ENCODE measurements at regions not wholly inside any gene's neighbourhood (a gene's known extent, or its start where the extent isn't known, plus 50 kb on each side); places are given as distances from the start of the nearest gene placed in this dataset.

DNA sequence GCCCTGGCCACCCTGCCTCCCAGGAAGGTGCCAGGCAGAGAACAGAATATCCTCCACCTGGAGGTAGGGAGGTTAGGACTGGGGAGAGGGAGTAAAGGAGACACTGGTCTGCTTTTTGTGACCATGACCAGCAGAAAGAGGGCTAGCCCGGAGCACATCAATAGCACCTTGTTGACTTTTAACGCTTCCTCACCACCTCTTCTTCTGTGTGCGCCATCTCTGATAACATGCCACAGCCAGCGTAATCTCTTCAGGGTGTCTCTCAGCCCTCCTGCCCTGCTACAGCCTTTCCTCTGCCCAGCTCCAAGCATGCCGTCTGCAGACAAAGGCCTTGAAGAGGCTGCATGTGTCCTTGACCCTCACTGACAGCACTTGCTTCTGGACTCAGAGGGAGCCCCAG, 50.9 kb upstream of the GJA5 start:
- no peak for DNase-seq (ENCODE audit: low read depth)

DNA sequence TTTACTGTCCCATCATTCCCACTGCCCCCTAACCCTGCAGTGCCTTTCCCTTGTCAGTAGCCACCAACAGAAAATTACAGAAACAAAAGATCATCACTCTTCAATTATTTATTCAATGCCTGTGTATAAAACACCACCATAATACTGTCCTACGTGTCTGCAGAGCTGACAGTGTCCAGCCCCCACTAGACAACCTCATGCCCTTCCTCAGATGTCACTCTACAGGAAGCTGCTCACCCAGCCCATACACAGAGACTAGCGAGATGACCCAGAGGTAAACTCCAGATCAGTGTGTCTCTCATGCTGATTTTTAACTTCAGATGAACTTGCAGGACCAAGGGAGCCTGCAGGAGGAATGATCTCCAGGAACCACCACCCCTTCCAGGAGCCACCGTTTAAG, 51.3 kb upstream of the GJA5 start:
- DNase-seq (ENCODE audit: low read depth): no peak

DNA sequence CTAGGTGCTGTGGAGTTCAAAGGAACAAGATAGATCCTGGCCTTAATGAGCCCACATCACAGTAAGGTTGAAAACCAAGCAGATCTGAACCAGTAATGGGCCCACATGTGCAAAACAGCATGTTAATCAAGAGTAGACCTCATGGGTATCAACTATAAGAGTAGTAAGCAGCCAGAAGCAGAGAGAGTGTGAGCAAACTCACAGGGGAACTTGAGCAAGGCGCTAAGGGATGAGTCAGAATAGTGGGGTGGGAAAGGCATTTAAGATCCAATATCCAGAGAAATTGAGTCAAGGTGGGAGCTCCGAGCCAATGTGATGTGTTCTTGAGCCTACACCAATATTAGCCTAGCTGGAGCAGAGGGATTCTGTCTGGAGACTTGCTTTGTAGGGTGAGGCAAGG, 52.4 kb upstream of the GJA5 start:
- no peak for DNase-seq (ENCODE audit: low read depth)

DNA sequence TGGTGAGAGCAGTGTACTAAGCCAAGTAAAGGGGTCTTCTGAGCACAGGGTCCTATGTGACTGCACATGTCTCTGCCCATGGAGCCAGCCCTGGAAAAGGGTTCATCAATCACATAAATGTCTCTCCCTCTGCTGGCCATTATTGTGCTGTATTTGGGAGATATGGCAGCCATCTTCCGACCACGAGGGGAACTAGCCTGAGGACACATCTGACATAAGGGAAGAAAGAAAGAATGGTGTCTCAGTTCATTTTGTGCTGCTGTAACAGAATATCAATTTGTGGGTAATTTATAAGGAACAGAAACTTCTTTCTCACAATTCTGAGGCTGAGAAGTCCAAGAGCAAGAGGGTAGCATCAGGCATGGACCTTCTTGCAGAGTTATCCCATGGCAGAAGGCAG, 55.1 kb upstream of the GJA5 start:
- no peak for DNase-seq (ENCODE audit: low read depth)

DNA sequence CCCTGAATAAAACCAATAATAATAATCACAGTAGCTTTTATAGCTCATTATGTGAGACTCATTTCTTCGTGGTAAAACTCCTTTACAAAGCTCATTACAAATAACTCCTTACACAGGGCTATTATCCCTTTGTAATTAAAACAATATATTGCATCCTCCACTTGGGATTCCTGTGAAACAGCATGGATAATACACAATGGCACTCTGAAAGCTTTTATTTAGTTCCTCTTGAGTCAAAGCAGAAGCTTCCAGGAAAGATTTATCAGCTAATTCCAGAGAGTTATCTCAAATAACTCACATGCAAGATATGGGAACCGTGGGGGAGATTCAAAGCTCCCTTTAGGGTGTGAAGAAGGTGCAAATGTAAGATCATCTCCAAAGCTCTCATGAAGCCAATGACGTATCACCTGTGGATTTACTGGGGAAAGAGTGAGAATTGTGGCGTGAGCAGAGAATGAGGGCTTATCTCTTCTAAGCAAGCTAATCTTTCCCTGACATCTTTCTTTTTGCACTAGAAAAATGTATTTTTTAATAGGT, 60.4 kb upstream of the GJA5 start:
- no peak for DNase-seq (ENCODE audit: low read depth)

DNA sequence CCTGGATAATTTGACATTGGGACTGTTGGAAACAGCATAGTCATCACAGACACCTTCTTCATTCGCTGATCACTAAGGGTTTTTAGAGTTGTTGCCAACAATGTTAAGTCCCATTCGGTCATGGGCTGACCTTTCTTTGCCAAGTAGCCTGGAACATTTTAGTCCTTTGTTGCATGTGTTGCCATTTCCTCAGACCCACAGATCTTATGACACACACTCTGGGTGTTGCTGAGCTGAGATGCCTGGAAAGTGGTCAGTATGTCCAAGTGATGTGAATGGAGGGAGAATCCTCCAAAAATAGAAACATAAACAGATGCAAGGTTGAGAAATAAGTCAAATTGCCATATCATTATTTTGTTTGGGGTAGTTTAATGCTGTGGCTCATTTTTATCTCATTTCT, 61.5 kb upstream of the GJA5 start:
- DNase-seq (ENCODE audit: low read depth): no peak

DNA sequence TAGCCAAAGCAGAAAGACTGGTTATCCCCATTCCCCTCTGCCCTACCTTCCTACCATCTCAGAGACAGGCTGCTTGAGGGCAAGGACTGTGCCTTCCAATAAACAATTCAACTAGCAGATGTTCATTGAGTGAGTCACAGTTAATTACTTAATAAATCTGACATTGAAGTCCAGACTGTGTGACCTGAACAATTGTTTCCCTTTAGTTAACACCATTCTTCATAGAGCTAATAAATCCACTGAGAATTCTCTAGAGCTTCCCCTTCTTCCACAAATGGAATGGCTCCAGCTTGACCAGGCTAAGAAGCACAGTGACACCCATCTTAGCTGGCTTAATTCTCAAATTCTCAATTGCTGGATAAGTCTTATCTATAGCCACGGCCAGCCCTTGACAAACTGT, 61.9 kb upstream of the GJA5 start:
- no peak for DNase-seq (ENCODE audit: low read depth)

DNA sequence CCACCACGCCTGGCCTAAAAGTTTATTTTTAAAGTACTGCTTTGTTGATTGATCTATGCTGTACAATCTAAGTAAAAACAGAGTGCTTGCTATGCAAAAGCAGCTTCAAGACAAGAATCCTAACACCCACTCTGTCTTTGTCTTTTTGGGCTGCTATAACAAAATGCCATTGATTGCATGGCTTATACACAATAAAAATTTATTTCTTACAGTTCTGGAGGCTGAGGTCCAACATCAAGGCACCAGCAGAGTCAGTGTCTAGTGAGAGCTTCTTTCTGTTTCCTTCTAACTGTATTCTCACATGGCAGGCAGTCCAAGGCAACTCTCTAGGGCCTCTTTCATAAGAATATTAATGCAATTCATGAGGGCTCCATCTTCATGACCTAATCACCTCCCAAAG, 63.6 kb upstream of the GJA5 start:
- DNase-seq (ENCODE audit: low read depth): no peak

DNA sequence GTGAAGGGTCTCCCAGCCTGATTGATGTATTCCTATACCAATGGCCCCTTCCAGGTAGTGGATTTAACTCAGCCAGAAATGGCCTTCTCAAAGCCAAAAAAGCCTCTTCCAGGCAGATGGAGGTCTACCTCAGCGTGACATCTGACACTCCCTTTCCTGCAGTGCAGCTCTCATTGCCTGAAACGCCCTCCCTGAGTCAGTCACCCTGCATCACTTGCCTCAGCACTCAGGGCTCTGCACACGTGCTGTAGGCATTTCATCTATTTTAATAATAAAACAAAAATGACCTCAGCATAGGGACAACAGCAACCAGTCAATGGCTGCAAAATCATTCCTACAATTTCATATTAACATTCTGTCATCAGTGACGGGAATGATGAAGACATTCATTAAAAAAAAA, 64.4 kb upstream of the GJA5 start:
- DNase-seq (ENCODE audit: low read depth): peak; percentile 11

DNA sequence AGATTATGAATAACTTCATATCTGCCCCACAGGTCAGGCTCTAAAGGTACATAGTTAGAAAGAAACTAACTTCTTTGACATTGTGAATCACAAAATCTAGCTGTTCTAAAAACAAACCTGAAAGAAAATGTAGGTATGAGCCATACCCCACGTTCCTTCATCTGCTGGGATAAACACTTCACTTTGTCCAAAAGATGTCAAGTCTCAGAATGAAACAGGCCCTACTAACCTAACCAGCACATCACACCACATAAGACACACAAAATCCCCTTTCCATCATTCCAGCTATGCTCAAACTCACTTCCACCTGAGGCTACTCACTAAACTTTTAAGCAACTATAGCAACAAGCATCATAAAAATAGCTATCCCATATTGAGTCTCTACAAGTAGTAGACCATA, 65.2 kb upstream of the GJA5 start:
- no peak for DNase-seq (ENCODE audit: low read depth)

DNA sequence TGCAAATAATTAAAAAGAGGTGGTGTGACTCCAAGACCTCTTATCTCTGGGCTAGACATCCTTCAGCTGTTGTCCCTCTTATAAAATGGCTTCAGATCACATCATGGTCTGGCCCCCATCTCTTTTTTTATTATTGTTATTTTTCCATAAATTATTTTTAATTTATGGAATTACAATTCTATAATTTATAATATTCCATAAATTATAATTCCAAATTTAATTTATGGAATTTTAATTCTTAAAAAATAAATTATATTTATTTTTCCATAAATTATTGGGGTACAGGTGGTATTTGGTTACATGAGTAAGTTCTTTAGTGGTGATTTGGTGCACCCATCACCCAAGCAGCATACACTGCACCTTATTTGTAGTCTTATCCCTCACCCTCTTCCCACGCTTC, 65.9 kb upstream of the GJA5 start:
- DNase-seq (ENCODE audit: low read depth): no peak

DNA sequence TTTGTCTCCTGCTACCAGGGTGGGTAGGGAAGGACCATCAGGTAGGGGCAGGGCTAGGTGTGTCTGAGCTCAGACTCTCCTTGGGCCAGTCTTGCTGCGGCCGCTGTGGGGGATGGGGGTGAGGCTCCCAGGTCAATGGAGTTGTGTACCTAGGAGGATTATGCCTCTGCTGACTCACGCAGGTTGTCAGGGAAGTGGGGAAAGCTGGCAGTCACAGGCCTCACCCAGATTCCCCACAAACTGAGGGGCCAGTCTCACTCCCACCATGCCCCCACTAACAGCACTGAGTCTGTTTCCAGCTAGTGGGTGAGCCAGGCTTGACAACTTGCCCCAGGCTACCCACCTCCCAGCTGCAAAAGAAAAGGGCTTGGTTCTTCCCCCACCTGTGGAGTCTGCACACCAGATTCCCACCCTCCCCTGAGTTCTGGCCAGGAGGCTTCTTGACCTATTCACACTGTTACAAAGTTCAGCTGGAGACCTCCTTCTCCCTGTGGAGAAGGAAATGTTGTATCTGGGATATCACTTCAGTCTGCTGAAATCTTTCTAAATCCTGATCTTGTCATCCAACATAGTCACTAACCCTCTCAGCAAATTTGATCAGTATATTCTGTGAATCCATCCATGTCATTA, 69.2 kb upstream of the GJA8 start:
- DNase-seq (ENCODE audit: low read depth): no peak

DNA sequence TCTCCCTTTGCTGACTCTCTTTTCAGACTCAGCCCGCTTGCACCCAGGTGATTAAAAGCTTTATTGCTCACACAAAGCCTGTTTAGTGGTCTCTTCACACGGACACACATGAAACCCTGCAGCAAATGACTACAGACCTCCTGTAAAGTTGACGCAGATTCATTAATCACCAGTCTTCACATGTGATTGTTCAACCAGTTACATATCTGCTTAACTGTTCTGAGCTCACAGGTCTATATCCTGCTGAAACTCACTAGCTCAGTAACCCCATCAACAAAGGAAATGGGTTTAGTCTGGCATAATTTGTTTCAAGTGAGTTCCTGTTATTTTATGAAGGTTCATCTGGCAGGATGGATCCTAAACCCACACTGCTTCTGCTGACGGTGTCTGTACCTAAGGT, 68.4 kb upstream of the GJA8 start:
- DNase-seq (ENCODE audit: low read depth): no peak

DNA sequence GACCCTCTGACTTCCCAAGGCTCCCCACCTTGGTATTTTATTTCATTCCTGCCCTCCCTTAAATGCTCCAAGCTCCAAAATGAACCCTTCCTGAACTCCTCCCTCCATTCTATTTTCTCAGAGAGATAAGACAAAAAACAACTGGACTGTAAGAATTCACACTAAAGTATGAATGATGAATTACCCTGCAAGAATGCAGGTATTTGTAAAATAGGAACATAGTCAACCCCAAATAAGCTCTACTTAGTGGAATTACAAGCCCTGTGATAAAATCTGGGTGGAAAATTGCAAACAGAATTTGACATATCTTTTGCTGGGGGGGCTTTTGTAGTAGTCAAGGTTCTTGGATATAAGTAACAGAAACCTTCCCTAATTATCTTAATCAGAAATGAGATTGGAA, 67.8 kb upstream of the GJA8 start:
- DNase-seq (ENCODE audit: low read depth): no peak

DNA sequence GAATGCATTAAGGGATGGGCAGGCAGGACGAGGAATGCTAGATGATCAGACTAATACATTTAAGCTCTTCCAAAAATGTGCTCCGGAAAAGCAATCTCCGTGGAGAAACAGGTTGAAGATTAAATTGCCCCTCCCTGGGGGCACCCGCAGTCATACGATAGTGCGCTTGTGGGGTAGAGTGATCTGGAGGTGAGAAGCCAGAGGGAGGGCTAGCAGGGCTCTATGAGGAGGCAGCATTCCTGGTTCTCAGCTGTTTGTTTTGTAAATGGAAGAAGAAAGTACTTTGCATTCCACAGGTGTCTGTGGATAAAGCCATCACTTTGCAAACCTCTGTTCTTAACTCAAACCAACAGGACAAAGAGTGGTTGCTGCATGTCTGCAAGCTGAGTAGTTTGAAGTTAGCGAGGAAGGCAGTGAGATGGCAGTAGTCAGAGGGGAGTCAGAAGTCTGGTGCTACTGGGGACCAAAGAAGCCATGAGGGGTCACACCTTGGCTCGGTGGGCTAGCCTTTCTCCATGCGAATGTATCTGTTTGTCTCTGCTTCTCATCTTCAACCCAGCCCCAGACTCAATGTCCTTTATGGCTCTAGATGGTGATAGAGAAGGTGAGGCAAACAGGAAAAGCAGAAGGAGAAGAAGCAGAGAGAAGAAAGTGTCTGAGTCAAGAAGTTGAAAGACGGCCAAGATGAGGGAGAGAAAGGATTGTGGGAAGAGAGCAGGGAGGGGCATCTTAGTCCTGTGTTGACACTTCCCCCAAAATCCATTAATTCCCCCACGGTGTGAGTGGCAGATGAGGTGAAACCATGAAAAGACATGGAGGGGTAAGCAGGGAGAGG, 65.2 kb upstream of the GJA8 start:
- peak; percentile 11 for DNase-seq (ENCODE audit: low read depth)

DNA sequence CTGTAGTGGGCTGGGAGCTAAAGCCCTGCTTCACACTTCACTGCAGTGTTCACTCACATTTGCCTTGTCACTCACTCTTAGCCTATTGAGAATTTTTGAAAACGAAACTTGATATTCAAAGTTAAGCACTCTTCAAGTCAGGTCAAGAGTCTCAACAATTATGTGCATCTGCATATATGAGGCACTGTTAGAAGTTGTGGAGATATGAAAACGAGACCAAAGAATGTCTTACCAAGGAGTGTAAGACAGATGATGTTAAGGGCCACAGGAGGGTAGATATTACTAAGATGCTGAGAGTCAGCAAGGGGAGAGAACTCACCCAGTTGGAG, 64.7 kb upstream of the GJA8 start:
- no peak for DNase-seq (ENCODE audit: low read depth)

DNA sequence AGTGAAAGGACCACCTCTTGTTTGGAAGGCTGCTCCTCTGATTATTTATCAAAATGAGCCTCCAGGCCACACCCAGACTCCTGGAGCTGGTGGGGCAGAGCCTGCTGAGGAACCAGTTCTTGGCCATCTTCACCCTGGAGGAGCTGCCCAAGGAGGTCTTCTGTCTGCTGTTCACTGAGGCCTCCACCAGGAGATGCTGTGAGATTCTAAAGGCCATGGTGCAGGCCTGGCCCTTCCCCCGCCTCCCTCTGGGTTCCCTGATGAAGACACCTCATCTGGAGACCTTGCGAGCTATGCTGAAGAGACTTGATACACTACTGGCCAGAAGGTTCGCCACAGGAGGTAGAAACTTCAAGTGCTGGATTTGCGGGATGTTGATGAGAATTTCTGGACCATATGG, 61.7 kb upstream of the GJA8 start:
- DNase-seq (ENCODE audit: low read depth): peak; percentile 31

DNA sequence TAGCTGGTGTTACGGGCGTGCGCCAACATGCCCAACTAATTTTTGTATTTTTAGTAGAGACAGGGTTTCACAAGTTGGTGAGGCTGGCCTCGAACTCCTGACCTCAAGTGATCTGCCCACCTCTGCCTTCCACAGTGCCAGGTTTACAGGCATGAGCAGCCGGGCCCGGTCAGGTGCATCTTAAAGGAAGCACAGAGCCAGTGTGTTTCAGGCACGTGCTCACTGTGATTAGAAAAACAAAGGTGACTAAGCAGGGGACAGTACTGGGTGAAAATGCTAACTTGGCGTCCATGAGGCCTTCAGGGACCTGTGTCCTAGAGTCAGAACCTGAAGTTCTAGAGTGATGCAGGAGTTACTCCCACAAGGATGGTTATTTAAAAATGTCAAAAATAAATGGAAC, 60.0 kb upstream of the GJA8 start:
- DNase-seq (ENCODE audit: low read depth): no peak

DNA sequence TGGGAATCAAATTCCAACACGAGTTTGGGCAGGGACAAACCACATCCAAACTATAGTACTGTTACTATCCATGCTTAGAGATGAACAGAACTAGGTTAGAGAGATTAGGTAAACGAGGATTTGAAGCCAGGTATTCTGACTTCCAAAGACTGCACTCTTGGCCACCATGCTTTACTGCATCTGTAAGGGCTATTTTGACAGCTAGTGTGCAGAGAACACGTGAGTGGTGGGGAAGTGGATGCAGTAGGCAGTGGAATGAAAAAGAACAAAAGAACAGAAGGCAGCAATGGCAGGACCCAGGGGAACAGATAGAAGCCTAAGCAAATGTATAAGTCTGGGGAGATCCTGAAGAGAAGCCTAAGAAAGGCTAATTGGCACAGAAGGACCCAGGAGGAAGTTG, 59.1 kb upstream of the GJA8 start:
- no peak for DNase-seq (ENCODE audit: low read depth)

DNA sequence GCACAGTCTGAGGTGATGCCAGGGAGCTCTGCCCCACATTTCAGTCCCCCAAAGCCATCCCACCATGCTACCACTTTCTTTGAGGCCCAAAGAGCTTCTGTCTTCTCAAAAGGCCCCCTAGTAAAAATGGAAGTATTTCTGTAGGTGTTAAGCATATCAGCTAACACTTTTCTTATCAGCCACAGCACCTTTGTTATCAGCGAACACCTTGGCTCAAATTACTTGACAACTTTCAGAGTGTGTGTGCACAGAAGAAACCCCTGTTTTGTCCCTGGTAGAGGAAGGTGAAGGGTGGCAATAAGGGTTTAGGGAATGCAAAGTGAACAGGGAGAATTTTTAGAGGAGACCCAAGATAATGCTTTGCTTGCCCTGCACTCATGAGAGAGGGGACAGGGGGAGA, 54.8 kb upstream of the GJA8 start:
- no peak for DNase-seq (ENCODE audit: low read depth)

DNA sequence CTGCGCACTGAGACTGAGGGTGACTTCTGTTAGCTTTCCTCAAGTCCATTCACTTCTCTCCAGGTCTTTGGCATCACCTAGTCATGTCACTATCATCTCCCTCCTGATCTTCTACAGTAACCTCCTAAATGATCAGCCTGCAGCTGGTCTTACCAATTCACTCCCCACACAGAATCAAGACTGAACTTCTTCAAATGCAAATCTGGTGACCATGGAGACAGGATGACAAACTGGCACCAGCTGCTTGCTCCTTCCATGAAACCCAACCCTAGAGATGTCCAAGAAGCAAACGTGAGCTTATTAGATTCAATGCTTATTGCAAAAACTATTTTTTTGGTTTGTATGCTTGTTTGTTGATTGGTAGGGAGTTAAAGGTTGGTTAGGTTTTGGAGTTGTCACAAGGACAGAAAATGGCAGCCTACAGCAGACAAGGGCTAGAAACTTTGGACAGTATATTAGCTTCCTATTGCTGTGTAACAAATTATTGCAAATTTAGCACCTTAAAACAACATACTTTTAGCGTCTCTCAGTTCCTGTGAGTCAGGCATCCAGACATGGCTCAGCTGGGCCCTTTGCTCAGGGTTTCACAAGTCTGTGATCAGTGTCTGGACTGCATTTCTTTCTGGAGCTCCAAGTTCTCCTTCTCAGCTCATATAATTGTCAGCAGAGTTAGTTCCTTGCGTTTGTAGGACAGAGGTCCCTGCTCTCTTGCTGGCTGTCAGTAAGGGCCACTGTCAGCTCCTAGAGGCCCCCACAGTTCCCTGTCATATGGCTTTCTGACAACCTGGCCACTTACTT, 53.3 kb upstream of the GJA8 start:
- DNase-seq (ENCODE audit: low read depth): peak; percentile 36

DNA sequence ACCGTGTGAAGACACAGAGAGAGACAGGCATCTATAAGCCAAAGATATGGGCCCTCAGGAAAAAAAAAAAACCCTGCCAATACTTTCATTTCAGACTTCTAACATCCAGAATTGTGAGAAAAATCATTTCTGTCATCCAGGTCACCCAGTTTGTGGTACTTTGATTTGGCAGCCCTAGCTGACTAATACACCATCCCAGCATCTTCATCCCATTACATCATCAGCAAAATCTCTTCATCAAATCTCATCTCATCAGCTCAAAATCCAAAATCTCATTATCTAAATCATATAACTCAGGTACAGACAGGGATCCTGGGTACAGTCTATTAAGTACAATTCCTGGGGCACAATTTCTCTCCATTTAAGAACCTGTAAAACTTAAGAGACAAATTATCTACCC, 51.9 kb upstream of the GJA8 start:
- DNase-seq (ENCODE audit: low read depth): peak; percentile 26
